ENCODE measurements at regions not wholly inside any gene's neighbourhood (a gene's known extent, or its start where the extent isn't known, plus 50 kb on each side); places are given as distances from the start of the nearest gene placed in this dataset.

DNA sequence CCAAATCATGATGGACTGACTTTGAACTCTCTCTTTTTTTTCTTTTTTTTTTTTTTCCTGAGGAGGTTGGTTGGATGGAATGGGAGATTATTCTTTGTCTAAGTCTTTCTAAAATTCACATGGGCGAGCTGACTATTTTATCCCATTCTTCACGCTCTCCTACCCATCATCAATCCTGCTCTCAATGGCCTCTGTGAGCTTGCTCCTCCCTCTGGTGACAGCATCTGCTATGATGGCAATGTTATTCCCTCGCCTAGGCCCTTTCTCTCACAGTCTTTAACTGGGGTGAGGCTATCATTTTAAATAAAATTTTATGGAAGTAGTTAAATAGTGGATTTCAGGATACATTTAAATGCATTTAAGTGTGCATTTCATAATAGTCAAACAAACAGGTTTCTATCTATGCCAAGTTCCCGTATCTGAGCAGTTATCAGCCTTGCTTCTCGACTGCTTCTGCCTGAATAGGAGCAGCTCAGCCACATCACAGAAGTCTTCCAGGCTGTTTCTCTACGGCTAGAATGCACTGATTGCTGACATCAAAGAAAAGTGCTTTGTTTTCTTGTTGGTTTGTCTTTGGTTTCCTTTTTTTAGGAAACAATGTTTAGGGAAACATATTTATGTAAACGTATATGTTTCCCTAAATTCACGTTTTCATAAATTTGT, 2233.8 kb downstream of the MAT2B start:
- TF ChIP-seq, protein P1, sequence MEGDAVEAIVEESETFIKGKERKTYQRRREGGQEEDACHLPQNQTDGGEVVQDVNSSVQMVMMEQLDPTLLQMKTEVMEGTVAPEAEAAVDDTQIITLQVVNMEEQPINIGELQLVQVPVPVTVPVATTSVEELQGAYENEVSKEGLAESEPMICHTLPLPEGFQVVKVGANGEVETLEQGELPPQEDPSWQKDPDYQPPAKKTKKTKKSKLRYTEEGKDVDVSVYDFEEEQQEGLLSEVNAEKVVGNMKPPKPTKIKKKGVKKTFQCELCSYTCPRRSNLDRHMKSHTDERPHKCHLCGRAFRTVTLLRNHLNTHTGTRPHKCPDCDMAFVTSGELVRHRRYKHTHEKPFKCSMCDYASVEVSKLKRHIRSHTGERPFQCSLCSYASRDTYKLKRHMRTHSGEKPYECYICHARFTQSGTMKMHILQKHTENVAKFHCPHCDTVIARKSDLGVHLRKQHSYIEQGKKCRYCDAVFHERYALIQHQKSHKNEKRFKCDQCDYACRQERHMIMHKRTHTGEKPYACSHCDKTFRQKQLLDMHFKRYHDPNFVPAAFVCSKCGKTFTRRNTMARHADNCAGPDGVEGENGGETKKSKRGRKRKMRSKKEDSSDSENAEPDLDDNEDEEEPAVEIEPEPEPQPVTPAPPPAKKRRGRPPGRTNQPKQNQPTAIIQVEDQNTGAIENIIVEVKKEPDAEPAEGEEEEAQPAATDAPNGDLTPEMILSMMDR (optimal IDR thresholded peaks at IDR 0.05 in 1 of 3, IDR thresholded peaks at IDR 0.05 in 1 of 3, conservative IDR thresholded peaks at IDR 0.05 in 1 of 3; ENCODE audit: extremely low read depth in 1 of 3, insufficient read depth in 2 of 3, low read length in 3 of 3), result no peak
- TF ChIP-seq EZH2 (IDR thresholded peaks at IDR 0.05; ENCODE audit: low read length), result no peak

Data from keratinocyte (primary cell).